GM19463 (cell line): ENCODE measurements at regions not wholly inside any gene's neighbourhood (a gene's known extent, or its start where the extent isn't known, plus 50 kb on each side); places are given as distances from the start of the nearest gene placed in this dataset.

ENCODE experiments used
- ATAC-seq: cut with Tn5 transposase; IDR thresholded peaks from one replicate; pipeline ENCODE4 v1.9.1; 2021; ENCODE audit warnings: mild to moderate bottlenecking, moderate library complexity; ENCODE audit not compliant: unreplicated experiment

- no peak for ATAC-seq
These were observed 161.0 kb upstream of the B3GAT1 start for GRCh38 chr11:134572741-134573675.

- no peak for ATAC-seq
These were observed 159.3 kb upstream of the B3GAT1 start for GRCh38 chr11:134571301-134571700.

- no peak for ATAC-seq
These were observed 157.2 kb upstream of the B3GAT1 start for GRCh38 chr11:134569195-134569594.

- no peak for ATAC-seq
These were observed 154.3 kb upstream of the B3GAT1 start for GRCh38 chr11:134566311-134566710.

- no peak for ATAC-seq
These were observed 153.4 kb upstream of the B3GAT1 start for GRCh38 chr11:134565343-134565891.

- ATAC-seq: no peak
These were observed 152.6 kb upstream of the B3GAT1 start for GRCh38 chr11:134564472-134565200.

GRCh38 chr11:134562941-134563471, 151.0 kb upstream of the B3GAT1 start:
- no peak for ATAC-seq

GRCh38 chr11:134562196-134562595, 150.2 kb upstream of the B3GAT1 start:
- ATAC-seq: no peak

GRCh38 chr11:134561331-134561720, 149.3 kb upstream of the B3GAT1 start:
- no peak for ATAC-seq

GRCh38 chr11:134560566-134561330, 148.7 kb upstream of the B3GAT1 start:
- ATAC-seq: no peak

- ATAC-seq: no peak
These were observed 148.0 kb upstream of the B3GAT1 start for GRCh38 chr11:134560066-134560465.

- ATAC-seq: no peak
These were observed 147.5 kb upstream of the B3GAT1 start for GRCh38 chr11:134559602-134559962.

GRCh38 chr11:134558916-134559601, 147.0 kb upstream of the B3GAT1 start:
- ATAC-seq: no peak

GRCh38 chr11:134558258-134558835, 146.3 kb upstream of the B3GAT1 start:
- ATAC-seq: no peak

- no peak for ATAC-seq
These were observed 145.7 kb upstream of the B3GAT1 start for GRCh38 chr11:134557571-134558257.

GRCh38 chr11:134556186-134556585, 144.1 kb upstream of the B3GAT1 start:
- ATAC-seq: no peak

GRCh38 chr11:134555510-134555909, 143.5 kb upstream of the B3GAT1 start:
- ATAC-seq: no peak

- no peak for ATAC-seq
These were observed 142.8 kb upstream of the B3GAT1 start for GRCh38 chr11:134554861-134555260.

GRCh38 chr11:134554106-134554505, 142.1 kb upstream of the B3GAT1 start:
- no peak for ATAC-seq
